ENCODE measurements at regions not wholly inside any gene's neighbourhood (a gene's known extent, or its start where the extent isn't known, plus 50 kb on each side); places are given as distances from the start of the nearest gene placed in this dataset.

GRCh38 chr11:106321601-106322000 is 244.1 kb downstream of the AASDHPPT start:
- no peak for TF ChIP-seq GATA3 (IDR thresholded peaks at IDR 0.05; ENCODE audit: low read depth, low read length)
- no peak for TF ChIP-seq GATA2 (IDR thresholded peaks at IDR 0.05; ENCODE audit: low read depth, low read length)

DNA sequence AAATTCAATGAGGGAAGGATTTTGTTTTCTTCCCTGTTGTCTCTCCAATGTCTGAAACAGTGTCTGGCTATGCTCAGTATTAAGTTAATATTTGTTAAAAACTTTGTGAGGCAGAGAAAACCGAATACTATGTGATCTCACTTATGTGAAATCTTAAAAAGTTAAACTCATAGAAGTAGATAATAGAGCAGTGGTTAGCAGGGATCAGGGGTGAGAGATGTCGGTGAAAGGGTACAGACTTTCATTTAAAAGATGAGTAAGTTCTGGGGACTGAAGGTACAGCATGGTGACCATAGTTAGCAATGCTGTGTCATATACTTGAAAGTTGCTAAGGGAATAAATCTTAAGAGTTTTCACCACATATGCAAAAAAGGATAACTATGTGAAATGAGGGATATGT is 244.6 kb downstream of the AASDHPPT start:
- TF ChIP-seq GATA2 (IDR thresholded peaks at IDR 0.05; ENCODE audit: low read depth, low read length) (no peak), GATA3 (IDR thresholded peaks at IDR 0.05; ENCODE audit: low read depth, low read length) (no peak)

DNA sequence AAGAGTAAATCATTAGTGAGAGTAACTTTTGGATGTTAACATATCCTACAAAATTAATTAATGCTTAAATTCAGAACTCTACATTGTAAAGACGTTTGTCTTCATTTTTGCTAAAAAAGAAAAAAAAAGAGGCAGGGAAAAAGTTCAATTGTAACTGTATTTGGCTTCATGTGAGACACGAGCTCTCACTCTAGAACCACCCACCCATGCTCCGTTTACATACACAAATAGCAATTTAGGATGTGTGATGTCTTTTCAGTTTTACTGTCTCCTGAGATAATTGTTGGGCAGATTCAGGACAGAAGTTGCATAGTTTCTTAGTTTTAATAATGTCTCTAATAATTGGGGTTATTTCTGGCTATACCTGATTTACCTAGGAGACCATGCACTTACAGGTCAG is 248.6 kb downstream of the AASDHPPT start:
- TF ChIP-seq GATA3 (IDR thresholded peaks at IDR 0.05; ENCODE audit: low read depth, low read length) (no peak), GATA2 (IDR thresholded peaks at IDR 0.05; ENCODE audit: low read depth, low read length) (no peak)

- no peak for TF ChIP-seq GATA2 (IDR thresholded peaks at IDR 0.05; ENCODE audit: low read depth, low read length)
- no peak for TF ChIP-seq GATA3 (IDR thresholded peaks at IDR 0.05; ENCODE audit: low read depth, low read length)
These were observed 249.7 kb downstream of the AASDHPPT start for GRCh38 chr11:106327134-106327533.

GRCh38 chr11:106327637-106328036 is 250.2 kb downstream of the AASDHPPT start:
- TF ChIP-seq GATA2 (IDR thresholded peaks at IDR 0.05; ENCODE audit: low read depth, low read length), result no peak
- TF ChIP-seq GATA3 (IDR thresholded peaks at IDR 0.05; ENCODE audit: low read depth, low read length), result no peak

GRCh38 chr11:106329273-106330018 is 252.0 kb downstream of the AASDHPPT start:
- TF ChIP-seq GATA3 (IDR thresholded peaks at IDR 0.05; ENCODE audit: low read depth, low read length) (no peak), GATA2 (IDR thresholded peaks at IDR 0.05; ENCODE audit: low read depth, low read length) (no peak)

- no peak for TF ChIP-seq GATA2 (IDR thresholded peaks at IDR 0.05; ENCODE audit: low read depth, low read length)
- no peak for TF ChIP-seq GATA3 (IDR thresholded peaks at IDR 0.05; ENCODE audit: low read depth, low read length)
These were observed 253.7 kb downstream of the AASDHPPT start for GRCh38 chr11:106331176-106331575.

GRCh38 chr11:106333678-106334077 is 256.2 kb downstream of the AASDHPPT start:
- TF ChIP-seq GATA2 (IDR thresholded peaks at IDR 0.05; ENCODE audit: low read depth, low read length), result no peak
- no peak for TF ChIP-seq GATA3 (IDR thresholded peaks at IDR 0.05; ENCODE audit: low read depth, low read length)

GRCh38 chr11:106344394-106344793 is 266.9 kb downstream of the AASDHPPT start:
- no peak for TF ChIP-seq GATA2 (IDR thresholded peaks at IDR 0.05; ENCODE audit: low read depth, low read length)
- no peak for TF ChIP-seq GATA3 (IDR thresholded peaks at IDR 0.05; ENCODE audit: low read depth, low read length)

DNA sequence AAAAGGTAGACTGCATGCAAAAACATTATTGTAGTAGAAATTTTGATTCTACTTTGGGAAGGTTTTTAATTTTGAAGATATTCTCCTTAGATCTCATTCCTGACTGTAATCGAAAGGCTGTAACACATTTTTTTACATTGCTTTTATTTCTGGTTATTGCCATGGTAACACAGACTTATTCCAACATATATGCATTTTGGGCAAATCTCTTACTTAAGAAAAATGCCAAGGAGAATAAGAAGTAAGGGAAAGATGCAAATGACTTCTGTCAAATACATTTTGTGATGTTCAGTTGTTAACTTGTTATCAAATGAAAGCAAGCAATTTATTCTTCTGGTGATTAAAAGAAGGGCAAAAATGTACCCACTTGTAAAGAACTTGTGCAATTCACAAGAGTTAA is 267.5 kb downstream of the AASDHPPT start:
- no peak for TF ChIP-seq GATA3 (IDR thresholded peaks at IDR 0.05; ENCODE audit: low read depth, low read length)
- TF ChIP-seq GATA2 (IDR thresholded peaks at IDR 0.05; ENCODE audit: low read depth, low read length), result no peak

GRCh38 chr11:106353031-106353430 is 275.6 kb downstream of the AASDHPPT start:
- no peak for TF ChIP-seq GATA2 (IDR thresholded peaks at IDR 0.05; ENCODE audit: low read depth, low read length)
- TF ChIP-seq GATA3 (IDR thresholded peaks at IDR 0.05; ENCODE audit: low read depth, low read length), result no peak

DNA sequence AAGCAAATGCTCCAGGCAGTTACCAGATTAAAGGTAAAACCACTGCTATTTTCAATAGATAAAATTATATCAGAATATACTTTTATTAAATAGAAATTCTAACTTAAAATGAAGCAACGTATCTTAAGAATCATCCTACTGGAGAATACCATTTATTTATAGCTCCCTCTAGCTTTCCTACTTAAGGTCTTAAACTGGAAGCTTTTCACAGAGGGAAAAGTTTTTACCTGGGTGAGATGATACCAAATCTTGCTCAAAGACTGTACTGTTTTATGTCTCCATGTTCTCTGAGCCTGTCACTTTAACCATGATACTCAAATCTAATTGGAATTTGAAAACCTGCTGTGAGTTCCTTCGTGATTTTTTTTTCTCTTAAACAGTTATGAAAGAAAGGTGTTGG is 291.8 kb downstream of the AASDHPPT start:
- TF ChIP-seq GATA3 (IDR thresholded peaks at IDR 0.05; ENCODE audit: low read depth, low read length), result no peak

- TF ChIP-seq GATA3 (IDR thresholded peaks at IDR 0.05; ENCODE audit: low read depth, low read length) (no peak), GATA2 (IDR thresholded peaks at IDR 0.05; ENCODE audit: low read depth, low read length) (no peak)
These were observed 301.2 kb downstream of the AASDHPPT start for GRCh38 chr11:106378513-106379179.

GRCh38 chr11:106379265-106379664 is 301.8 kb downstream of the AASDHPPT start:
- TF ChIP-seq GATA3 (IDR thresholded peaks at IDR 0.05; ENCODE audit: low read depth, low read length) (no peak), GATA2 (IDR thresholded peaks at IDR 0.05; ENCODE audit: low read depth, low read length) (no peak)

- TF ChIP-seq GATA2 (IDR thresholded peaks at IDR 0.05; ENCODE audit: low read depth, low read length) (no peak), GATA3 (IDR thresholded peaks at IDR 0.05; ENCODE audit: low read depth, low read length) (no peak)
These were observed 302.2 kb downstream of the AASDHPPT start for GRCh38 chr11:106379712-106380111.
